ENCODE measurements at regions not wholly inside any gene's neighbourhood (a gene's known extent, or its start where the extent isn't known, plus 50 kb on each side); places are given as distances from the start of the nearest gene placed in this dataset.

DNA sequence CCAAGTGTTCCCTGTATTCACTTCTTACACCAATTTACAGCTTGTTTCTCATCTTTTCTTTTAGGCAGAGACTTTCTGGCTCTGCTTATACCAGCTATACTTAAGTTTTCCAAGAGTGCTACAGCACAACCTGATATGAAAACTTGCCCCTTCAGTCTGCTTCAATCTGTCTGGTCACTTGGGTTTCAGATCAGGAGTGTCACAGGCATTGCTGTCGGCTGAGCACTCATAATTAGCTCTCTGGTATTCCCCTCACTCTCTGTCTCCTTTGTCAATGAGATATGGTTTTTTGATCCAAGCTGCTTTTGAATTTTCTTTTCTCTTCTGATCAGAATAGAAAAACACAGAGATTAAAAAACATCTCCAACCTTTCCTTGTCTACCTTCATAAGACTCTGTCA is 194.9 kb upstream of the UMPS start:
- Histone ChIP-seq H3K4me1 (no peaks in the 10 kb centered on the region), H3K27me3 (no peaks in the 10 kb centered on the region), H3K4me3 (no peak overlapping the region), H3K36me3 (no peaks in the 10 kb centered on the region), H3K27ac (no peak overlapping the region), H3K9me3 (no peaks in the 10 kb centered on the region)
- ATAC-seq (no peak), DNase-seq (no peak)
- TF ChIP-seq POLR2A (IDR thresholded peaks at IDR 0.05) (no peak), CTCF (IDR thresholded peaks at IDR 0.05) (no peak)
- intact Hi-C loops (cut with DNase I), result no loop called here
- 87% methylated on average over 1 of the region's 1 CpG for WGBS (ENCODE audit: insufficient coverage, low coverage, low lambda C conversion rate, missing lambda C conversion rate)

GRCh38 chr3:124540550-124541211 is 189.6 kb upstream of the UMPS start:
- Histone ChIP-seq H3K27me3 (no peaks in the 10 kb centered on the region), H3K36me3 (no peaks in the 10 kb centered on the region), H3K27ac (no peak overlapping the region), H3K4me1 (no peaks in the 10 kb centered on the region), H3K4me3 (no peak overlapping the region), H3K9me3 (no peaks in the 10 kb centered on the region)
- no peak for TF ChIP-seq CTCF (IDR thresholded peaks at IDR 0.05)
- no peak for TF ChIP-seq POLR2A (IDR thresholded peaks at IDR 0.05)
- intact Hi-C loops (cut with DNase I), result no loop called here
- DNase-seq, result no peak
- 72% methylated on average over 6 of the region's 6 CpGs for WGBS (ENCODE audit: insufficient coverage, low coverage, low lambda C conversion rate, missing lambda C conversion rate)
- no peak for ATAC-seq

DNA sequence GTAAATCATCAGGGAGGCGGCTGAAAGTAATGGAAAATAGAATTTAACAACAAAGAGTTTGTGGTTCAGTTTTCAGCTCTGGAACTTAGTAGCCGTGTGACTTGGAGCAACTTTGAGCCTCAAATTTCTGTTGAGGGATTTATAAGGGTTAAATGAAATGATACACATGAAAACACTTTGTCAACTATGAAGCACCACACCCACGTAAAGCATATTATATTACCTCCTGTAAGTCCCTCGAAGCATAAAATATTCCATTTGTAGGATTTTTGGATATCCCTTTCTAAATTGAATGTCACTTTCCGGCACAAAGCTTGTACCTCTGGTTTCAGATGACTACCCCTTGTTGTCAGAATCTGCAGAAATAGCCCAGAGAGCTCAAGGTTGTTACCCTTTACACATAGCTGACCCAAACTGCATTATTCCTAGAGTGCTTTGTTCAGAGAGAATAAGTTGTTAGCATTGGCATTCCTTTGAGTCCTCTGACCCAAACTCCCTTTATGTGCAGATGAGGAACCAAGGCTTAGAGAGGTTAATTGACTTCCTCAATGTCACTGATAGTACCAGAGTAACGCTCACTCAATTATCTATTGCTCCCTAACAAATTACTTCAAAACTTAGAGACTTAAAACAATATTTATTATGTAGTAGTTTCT is 187.9 kb upstream of the UMPS start:
- WGBS (ENCODE audit: insufficient coverage, low coverage, low lambda C conversion rate, missing lambda C conversion rate), result 65% methylated on average over 6 of the region's 6 CpGs

GRCh38 chr3:124545891-124546290 is 184.4 kb upstream of the UMPS start:
- Histone ChIP-seq H3K9me3 (no peaks in the 10 kb centered on the region), H3K4me1 (peaks cover 0 to 4% (median 0%) of the 10 kb centered on the region in 4 donors), H3K36me3 (no peaks in the 10 kb centered on the region), H3K27ac (no peak overlapping the region), H3K27me3 (no peaks in the 10 kb centered on the region), H3K4me3 (no peak overlapping the region)
- no peak for ATAC-seq
- no peak for DNase-seq
- TF ChIP-seq POLR2A (IDR thresholded peaks at IDR 0.05), result no peak
- TF ChIP-seq CTCF (IDR thresholded peaks at IDR 0.05), result no peak
- WGBS (ENCODE audit: insufficient coverage, low coverage, low lambda C conversion rate, missing lambda C conversion rate), result 87% methylated on average over 3 of the region's 3 CpGs
- intact Hi-C loops (cut with DNase I), result loop anchor here in 1 of 2 donors (5.0 kb wide), 1 partner anchor 54 kb away; no protein-coding TSS in a partner anchor

More for the DNA sequence above, 187.9 kb upstream of the UMPS start:
- H3K9me3 ChIP-seq, result no peaks in the 10 kb centered on the region
- no peaks in the 10 kb centered on the region for H3K27me3 ChIP-seq
- no peak for TF ChIP-seq POLR2A (IDR thresholded peaks at IDR 0.05)
- no peak for TF ChIP-seq CTCF (IDR thresholded peaks at IDR 0.05)
- no peaks in the 10 kb centered on the region for H3K4me1 ChIP-seq
- no peaks in the 10 kb centered on the region for H3K36me3 ChIP-seq
- ATAC-seq (no peak), DNase-seq (no peak)
- H3K4me3 ChIP-seq, result no peak overlapping the region
- H3K27ac ChIP-seq, result no peak overlapping the region
- intact Hi-C loops (cut with DNase I), result no loop called here

All from right lobe of liver (tissue), 6 donors.